ENCODE measurements at regions not wholly inside any gene's neighbourhood (a gene's known extent, or its start where the extent isn't known, plus 50 kb on each side); places are given as distances from the start of the nearest gene placed in this dataset.

DNA sequence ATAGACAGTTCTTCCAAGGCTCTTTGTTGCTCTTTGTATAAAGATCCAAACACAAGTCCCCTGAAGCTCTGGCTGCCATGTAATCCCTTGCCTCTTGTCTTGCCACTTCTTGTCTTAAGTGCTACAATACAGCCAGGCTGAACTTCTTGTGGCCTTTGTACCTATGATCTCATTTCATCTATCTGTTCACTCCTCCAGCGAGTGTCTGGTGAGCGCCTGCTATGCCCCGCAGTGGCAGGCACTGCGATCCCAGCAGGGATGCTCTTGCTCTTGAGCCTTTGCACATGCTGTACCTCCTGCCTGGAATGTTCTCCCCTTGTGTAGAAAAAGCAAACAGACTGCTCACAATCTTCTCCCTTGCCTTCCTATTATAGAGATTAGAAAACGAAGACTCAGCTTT is 81.9 kb upstream of the ADPGK start:
- no peak for DNase-seq
- Mint-ChIP-seq H3K27me3 (peaks cover 5% of the 10 kb centered on the region), H3K4me1 (no peaks in the 10 kb centered on the region)

DNA sequence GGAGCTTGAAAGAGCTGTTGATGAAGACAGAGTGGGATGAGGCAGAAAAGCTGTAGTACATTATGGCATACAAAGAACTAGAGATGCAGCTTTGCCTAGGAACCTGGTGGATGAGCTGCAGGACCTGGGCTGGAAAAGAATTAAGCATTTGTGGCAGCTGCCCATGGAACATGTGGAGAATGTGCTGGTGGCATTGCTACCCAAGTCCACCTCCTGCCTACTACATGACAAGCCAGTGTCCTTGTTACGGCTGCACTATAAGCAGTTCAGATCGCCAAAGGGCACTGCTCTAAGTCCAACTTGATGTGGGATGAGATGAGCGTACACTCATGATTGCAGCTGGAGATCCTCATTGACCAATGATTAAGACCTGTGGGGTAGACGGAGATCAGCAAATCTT is 81.1 kb upstream of the ADPGK start:
- no peak overlapping the region for H3K4me3 Mint-ChIP-seq
- peaks cover 3% of the 10 kb centered on the region for H3K36me3 Mint-ChIP-seq (ENCODE audit: low read depth)
- H3K4me1 Mint-ChIP-seq, result no peaks in the 10 kb centered on the region
- peaks cover 5% of the 10 kb centered on the region for H3K27me3 Mint-ChIP-seq
- ATAC-seq (no peak), DNase-seq (no peak)
- no peak overlapping the region for H3K27ac Mint-ChIP-seq
- H3K9me3 ChIP-seq (ENCODE audit: control insufficient read depth, low read length, poor library complexity, severe bottlenecking), result no peaks in the 10 kb centered on the region

More for the DNA sequence above, 81.9 kb upstream of the ADPGK start:
- Mint-ChIP-seq H3K36me3 (ENCODE audit: low read depth) (peaks cover 3% of the 10 kb centered on the region), H3K27ac (no peak overlapping the region), H3K4me3 (no peak overlapping the region)
- ATAC-seq, result no peak
- H3K9me3 ChIP-seq (ENCODE audit: control insufficient read depth, low read length, poor library complexity, severe bottlenecking), result no peaks in the 10 kb centered on the region

DNA sequence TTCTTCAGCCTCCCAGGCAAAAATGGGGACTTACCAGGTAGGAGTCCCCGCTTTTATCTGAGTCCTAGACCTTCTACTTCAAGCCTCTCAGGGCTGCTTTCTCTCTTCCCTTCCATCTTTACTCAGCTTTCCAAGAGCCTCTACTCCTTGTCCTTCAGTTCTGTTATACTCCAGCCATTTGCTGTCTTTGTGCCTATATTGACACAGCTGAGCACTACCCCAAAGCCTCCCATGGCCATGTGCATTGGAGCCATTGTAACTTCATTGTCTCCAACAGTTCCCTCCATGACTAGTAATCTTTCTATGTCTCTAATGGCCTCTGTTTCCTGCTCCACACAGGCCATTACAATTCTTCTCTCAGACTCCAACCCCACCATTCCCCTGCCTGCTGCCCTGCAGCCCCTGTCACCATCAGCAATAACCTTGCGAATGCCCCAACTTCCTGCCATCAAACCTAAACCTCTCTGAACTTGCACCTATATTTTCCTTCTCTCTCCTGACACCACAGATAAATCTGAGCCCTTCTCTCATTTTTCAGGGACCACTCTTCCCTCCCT is 77.9 kb upstream of the ADPGK start:
- no peak overlapping the region for H3K27ac Mint-ChIP-seq
- no peak overlapping the region for H3K4me3 Mint-ChIP-seq
- H3K36me3 Mint-ChIP-seq (ENCODE audit: low read depth), result peaks cover 3% of the 10 kb centered on the region
- ATAC-seq (no peak), DNase-seq (no peak)
- H3K27me3 Mint-ChIP-seq, result peaks cover 5% of the 10 kb centered on the region
- H3K9me3 ChIP-seq (ENCODE audit: control insufficient read depth, low read length, poor library complexity, severe bottlenecking), result no peaks in the 10 kb centered on the region
- peaks cover 3% of the 10 kb centered on the region for H3K4me1 Mint-ChIP-seq

DNA sequence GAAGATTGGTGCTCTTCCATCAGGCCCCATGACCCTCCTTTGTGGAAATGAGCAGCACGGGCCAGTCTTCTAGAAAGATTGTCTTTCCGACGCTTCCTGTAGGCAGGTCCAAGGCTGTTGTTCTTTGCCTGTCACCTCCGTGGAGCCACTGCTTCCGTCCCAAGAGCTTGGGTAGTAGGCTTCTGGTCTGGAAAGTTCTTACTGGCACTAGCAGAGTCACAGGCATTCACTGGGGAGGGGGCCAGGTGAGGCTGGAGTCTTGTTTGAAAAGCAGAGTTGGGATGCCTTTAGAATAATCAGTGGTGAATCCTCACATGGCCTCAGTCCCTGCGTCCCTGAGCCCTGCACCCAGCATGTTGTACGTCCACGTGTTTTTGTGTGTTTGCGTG is 76.2 kb upstream of the ADPGK start:
- no peak overlapping the region for H3K27ac Mint-ChIP-seq
- peaks cover 6% of the 10 kb centered on the region for H3K36me3 Mint-ChIP-seq (ENCODE audit: low read depth)
- no peak overlapping the region for H3K4me3 Mint-ChIP-seq
- H3K9me3 ChIP-seq (ENCODE audit: control insufficient read depth, low read length, poor library complexity, severe bottlenecking), result no peaks in the 10 kb centered on the region
- DNase-seq, result no peak
- peaks cover 3% of the 10 kb centered on the region for H3K4me1 Mint-ChIP-seq
- peaks cover 18% of the 10 kb centered on the region for H3K27me3 Mint-ChIP-seq
- ATAC-seq, result no peak

DNA sequence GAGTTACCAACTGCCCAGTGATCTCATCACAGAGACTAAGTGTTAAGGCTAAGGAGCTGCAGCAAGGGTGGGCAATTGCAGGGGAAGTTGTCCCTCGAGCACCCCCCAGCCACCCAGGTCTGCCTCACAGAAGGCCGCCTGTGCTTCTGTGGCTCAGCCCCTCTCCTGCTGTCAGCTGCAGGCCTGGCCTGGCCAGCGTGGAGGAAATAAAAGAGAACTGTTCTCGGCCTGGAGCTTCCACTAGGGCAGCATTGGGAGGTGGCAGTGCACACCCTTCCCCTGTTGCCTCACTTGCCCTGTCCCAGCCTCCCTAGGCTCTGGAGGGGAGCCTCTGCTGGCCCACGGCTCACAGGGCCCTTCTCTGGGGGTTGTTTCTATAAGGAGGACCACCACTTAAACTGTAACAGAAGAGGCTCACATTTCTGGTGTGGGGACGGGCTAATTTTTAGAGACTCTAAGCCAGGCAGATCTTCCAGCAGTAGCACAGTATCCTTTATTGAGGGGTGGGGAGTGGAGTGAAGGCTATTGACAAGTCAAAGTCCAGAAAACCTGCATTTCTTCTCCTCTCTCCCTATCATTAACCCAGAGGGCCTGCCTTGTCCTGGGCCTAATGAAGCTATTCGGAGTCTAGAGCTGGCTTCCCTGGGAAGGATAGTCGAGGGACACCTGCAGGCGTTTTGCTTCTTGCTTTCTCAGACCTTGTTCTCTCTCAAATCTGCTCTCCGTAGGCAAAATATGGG is 75.6 kb upstream of the ADPGK start:
- ATAC-seq, result no peak

DNA sequence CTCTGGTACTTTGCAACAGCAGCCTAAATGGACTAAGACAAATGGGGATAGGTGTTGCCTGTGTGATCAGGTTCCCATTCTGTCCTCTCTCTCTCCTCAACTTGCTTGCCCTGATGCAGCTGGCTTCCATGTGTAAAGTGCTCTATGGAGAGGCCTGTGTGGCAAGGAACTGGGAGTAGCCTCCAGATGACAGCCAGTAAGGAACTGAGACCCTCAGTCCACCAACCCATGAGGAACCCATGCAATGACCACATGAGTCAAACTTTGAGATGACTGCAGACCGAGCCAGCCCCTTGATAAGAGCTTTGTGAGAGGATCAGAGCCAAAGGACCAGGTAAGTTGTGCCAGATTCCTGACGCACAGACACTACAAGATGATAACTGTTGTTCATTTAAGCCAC is 74.6 kb upstream of the ADPGK start:
- no peak for ATAC-seq
- peaks cover 9% of the 10 kb centered on the region for H3K36me3 Mint-ChIP-seq (ENCODE audit: low read depth)

More for the DNA sequence above, 75.6 kb upstream of the ADPGK start:
- H3K9me3 ChIP-seq (ENCODE audit: control insufficient read depth, low read length, poor library complexity, severe bottlenecking), result no peaks in the 10 kb centered on the region
- Mint-ChIP-seq H3K4me3 (no peak overlapping the region), H3K27ac (no peak overlapping the region), H3K36me3 (ENCODE audit: low read depth) (peaks cover 6% of the 10 kb centered on the region), H3K4me1 (peaks cover 3% of the 10 kb centered on the region), H3K27me3 (peaks cover 20% of the 10 kb centered on the region)
- DNase-seq, result no peak

DNA sequence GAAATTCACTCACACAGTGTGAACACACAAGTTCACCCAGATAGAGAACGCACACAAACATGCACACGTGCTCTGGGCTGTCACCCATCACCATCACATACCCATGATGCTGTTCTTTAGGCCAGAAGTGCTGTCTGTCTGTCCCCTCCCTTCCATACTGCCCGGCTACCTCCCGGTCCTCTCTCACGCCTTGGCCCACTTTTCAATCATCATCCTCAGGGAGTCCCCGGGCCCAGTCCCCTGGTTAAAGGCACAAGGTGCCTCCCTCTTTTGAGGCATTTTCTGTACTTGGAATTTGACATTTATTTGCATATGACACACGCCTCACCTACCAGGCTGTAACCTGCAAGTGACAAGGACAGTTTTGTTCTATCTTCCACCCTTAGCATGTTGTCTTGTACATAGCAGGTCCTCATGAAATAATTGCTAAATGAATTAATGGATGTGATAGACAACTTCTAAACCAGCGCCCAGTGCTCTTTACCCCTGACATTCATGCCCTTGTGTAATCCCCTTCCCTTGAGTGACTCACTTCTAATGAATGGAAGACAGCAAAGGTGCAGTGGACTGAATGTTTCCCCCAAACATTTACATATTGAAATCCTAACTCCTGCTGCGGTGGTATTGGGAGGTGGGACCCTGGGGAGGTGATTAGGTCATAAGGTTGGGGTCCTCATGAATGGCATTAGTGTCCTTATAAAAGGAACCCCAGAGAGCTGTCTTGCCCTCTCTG is 73.9 kb upstream of the ADPGK start:
- H3K27me3 Mint-ChIP-seq, result peaks cover 15% of the 10 kb centered on the region
- DNase-seq (no peak), ATAC-seq (no peak)
- H3K36me3 Mint-ChIP-seq (ENCODE audit: low read depth), result peaks cover 6% of the 10 kb centered on the region
- no peaks in the 10 kb centered on the region for H3K9me3 ChIP-seq (ENCODE audit: control insufficient read depth, low read length, poor library complexity, severe bottlenecking)
- peaks cover 3% of the 10 kb centered on the region for H3K4me1 Mint-ChIP-seq
- H3K4me3 Mint-ChIP-seq, result no peak overlapping the region
- no peak overlapping the region for H3K27ac Mint-ChIP-seq

More for the DNA sequence above, 74.6 kb upstream of the ADPGK start:
- Mint-ChIP-seq H3K4me1 (peaks cover 3% of the 10 kb centered on the region), H3K27me3 (peaks cover 19% of the 10 kb centered on the region), H3K27ac (no peak overlapping the region), H3K4me3 (no peak overlapping the region)
- H3K9me3 ChIP-seq (ENCODE audit: control insufficient read depth, low read length, poor library complexity, severe bottlenecking), result no peaks in the 10 kb centered on the region
- DNase-seq, result no peak

DNA sequence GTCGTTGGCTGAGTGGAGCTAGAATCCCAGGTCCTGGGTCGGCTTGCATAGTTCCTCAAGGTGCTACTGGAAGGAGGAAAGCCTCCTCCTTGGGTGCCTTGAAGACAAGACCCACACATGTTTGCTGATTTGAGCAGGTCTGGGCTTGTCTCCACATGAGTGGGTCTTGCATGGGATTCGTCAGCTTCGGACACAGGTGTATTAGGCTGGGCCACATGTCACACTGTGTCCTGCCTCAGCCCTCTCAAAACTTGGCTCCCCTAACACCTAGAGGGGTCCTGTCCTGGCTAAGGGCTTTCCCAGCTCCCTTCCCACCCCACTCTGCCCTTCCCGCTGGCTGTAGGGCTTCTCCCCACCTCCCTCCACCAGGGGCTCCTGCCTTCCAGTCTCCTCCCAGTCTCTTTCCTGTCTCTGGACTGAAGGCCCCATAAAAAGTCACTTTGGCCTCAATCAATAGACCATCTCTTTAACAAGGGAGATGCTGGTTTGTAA is 73.0 kb upstream of the ADPGK start:
- H3K36me3 Mint-ChIP-seq (ENCODE audit: low read depth), result peaks cover 6% of the 10 kb centered on the region
- H3K27ac Mint-ChIP-seq, result no peak overlapping the region
- DNase-seq (no peak), ATAC-seq (no peak)
- peaks cover 3% of the 10 kb centered on the region for H3K4me1 Mint-ChIP-seq
- peaks cover 15% of the 10 kb centered on the region for H3K27me3 Mint-ChIP-seq
- H3K9me3 ChIP-seq (ENCODE audit: control insufficient read depth, low read length, poor library complexity, severe bottlenecking), result no peaks in the 10 kb centered on the region
- H3K4me3 Mint-ChIP-seq, result no peak overlapping the region

DNA sequence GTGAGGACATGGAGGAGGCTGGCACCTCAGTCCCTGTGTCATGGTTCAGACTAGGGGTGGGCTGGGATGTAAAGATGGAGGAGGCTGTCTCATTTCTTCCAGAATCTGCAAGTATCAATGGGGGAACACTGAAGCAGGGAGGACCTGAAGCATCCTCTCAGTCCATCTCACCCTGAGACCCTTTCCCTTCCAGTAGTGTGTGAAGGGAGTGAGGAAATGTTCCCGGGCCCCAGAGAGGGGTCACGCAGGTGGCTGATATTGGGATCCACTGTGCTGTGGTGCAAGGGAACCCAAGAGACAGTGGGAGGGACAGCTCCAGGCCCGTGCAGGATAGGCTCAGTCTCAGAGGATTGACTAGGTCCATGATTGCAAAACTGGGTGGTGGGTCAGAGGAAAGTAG is 72.2 kb upstream of the ADPGK start:
- Mint-ChIP-seq H3K4me3 (no peak overlapping the region), H3K36me3 (ENCODE audit: low read depth) (peaks cover 6% of the 10 kb centered on the region), H3K4me1 (peaks cover 3% of the 10 kb centered on the region), H3K27ac (no peak overlapping the region), H3K27me3 (peaks cover 16% of the 10 kb centered on the region)
- no peak for DNase-seq
- no peak for ATAC-seq
- no peaks in the 10 kb centered on the region for H3K9me3 ChIP-seq (ENCODE audit: control insufficient read depth, low read length, poor library complexity, severe bottlenecking)

DNA sequence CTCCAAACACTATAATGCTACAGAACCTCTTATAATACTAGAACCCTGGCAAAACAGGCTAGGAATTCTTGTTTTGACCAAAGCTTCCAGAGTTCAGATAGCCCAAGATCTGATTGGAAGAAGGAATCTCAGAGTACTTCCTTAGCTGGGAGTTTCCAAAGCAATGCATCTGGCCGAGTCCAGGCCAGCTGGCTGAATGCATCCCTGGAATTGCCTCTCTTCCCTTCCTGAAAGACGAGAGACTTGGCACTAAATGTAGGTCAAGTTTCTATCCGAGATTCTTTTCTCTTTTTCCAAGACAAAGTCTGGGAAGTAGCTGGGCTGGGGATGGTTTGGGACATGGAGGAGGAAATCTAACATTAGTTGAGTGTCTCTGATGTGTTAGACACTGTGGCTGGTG is 68.7 kb upstream of the ADPGK start:
- no peaks in the 10 kb centered on the region for H3K9me3 ChIP-seq (ENCODE audit: control insufficient read depth, low read length, poor library complexity, severe bottlenecking)
- H3K4me3 Mint-ChIP-seq, result no peak overlapping the region
- H3K27me3 Mint-ChIP-seq, result peaks cover 39% of the 10 kb centered on the region
- ATAC-seq, result no peak
- peaks cover 6% of the 10 kb centered on the region for H3K36me3 Mint-ChIP-seq (ENCODE audit: low read depth)
- DNase-seq, result no peak
- H3K4me1 Mint-ChIP-seq, result peaks cover 5% of the 10 kb centered on the region
- H3K27ac Mint-ChIP-seq, result no peak overlapping the region

DNA sequence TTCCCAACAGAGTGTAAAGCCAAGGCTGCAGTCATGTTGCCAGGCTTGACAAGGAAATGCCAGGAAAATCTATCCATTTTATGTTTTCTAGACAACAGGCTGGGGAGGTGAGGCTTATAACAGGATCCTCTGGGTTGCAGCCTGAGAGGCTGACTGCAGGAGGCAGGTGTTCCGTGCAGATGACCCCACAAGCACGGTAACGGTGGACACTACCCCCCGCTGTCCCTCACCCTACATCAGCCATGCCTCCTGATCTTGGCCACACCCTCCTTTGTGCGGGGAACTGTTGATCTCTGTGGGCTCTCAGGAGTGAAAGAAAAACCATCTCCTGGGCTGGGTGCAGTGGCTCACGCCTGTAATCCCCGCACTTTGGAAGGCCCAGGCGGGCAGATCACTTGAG is 68.0 kb upstream of the ADPGK start:
- peaks cover 39% of the 10 kb centered on the region for H3K27me3 Mint-ChIP-seq
- no peak for ATAC-seq
- no peak overlapping the region for H3K4me3 Mint-ChIP-seq
- H3K4me1 Mint-ChIP-seq, result peaks cover 5% of the 10 kb centered on the region
- no peak for DNase-seq
- peaks cover 6% of the 10 kb centered on the region for H3K36me3 Mint-ChIP-seq (ENCODE audit: low read depth)
- H3K27ac Mint-ChIP-seq, result no peak overlapping the region
- H3K9me3 ChIP-seq (ENCODE audit: control insufficient read depth, low read length, poor library complexity, severe bottlenecking), result no peaks in the 10 kb centered on the region

DNA sequence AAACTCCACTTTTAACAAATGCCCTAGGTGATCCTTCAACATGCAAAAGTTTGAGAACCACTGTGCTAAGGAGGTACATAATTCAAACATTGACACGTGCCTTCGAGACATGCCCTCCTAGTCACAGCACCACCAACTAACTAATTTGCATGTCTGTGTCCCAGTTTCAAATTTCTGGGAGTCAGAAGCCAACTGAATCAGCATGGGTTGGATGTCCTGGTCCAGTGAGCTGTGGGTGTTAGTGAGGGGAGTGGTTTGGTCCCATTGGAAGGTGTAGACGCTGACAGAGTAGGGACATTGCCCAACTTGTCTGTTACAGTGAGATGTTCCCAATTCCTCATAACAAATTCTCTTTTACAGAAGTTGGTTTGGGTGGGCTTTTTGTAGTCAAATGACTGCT is 67.3 kb upstream of the ADPGK start:
- Mint-ChIP-seq H3K36me3 (ENCODE audit: low read depth) (peaks cover 6% of the 10 kb centered on the region), H3K4me1 (peaks cover 5% of the 10 kb centered on the region), H3K27me3 (peaks cover 37% of the 10 kb centered on the region), H3K27ac (no peak overlapping the region), H3K4me3 (no peak overlapping the region)
- ATAC-seq (no peak), DNase-seq (no peak)
- no peaks in the 10 kb centered on the region for H3K9me3 ChIP-seq (ENCODE audit: control insufficient read depth, low read length, poor library complexity, severe bottlenecking)

DNA sequence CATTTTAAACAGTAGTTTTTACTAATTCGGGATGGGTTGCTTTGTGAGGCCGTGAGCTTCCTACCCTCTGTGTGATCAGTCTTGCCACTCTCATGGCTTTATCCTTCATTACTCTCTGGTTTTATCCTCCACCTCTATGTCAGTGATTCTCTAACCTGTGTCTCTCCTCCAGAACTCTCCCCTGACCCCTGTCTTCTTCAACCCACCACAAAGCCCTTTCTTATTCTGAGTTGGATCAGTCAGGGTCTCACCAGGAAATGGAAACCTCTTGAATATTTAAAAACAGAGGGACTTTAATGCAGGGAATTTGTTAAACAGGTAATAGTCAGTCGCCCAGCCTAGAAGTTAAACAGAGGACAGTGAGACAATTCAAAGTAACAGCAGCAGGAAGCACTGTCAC is 64.2 kb upstream of the ADPGK start:
- H3K27me3 Mint-ChIP-seq, result peaks cover 24% of the 10 kb centered on the region
- ATAC-seq, result no peak
- DNase-seq, result no peak
- no peak overlapping the region for H3K4me3 Mint-ChIP-seq
- H3K4me1 Mint-ChIP-seq, result peaks cover 16% of the 10 kb centered on the region
- no peaks in the 10 kb centered on the region for H3K9me3 ChIP-seq (ENCODE audit: control insufficient read depth, low read length, poor library complexity, severe bottlenecking)
- peaks cover 2% of the 10 kb centered on the region for H3K36me3 Mint-ChIP-seq (ENCODE audit: low read depth)
- H3K27ac Mint-ChIP-seq, result no peak overlapping the region

All from T-helper 17 cell (primary cell).